Loucy (cell line): ENCODE measurements at regions not wholly inside any gene's neighbourhood (a gene's known extent, or its start where the extent isn't known, plus 50 kb on each side); places are given as distances from the start of the nearest gene placed in this dataset.

Experiments used
- H2AFZ ChIP-seq: fragments of 200-600 bp; sonication (generic); 2 replicates; pipeline ENCODE4 v1.6.0; 2016; ENCODE audit warnings: antibody characterized with exemption, mild to moderate bottlenecking, low read length, moderate library complexity
- H3F3A ChIP-seq: fragments of 200-600 bp; 2 replicates; pipeline ENCODE4 v1.6.0; 2016; ENCODE audit warnings: antibody characterized with exemption, low read depth, mild to moderate bottlenecking
- H3K27me3 ChIP-seq: fragments of 200-600 bp; sonication (generic); 2 replicates; pipeline ENCODE4 v1.6.1; 2014; ENCODE audit warnings: low read length, mild to moderate bottlenecking; ENCODE audit not compliant: insufficient read depth, poor library complexity, severe bottlenecking
- H3K36me3 ChIP-seq: fragments of 200-600 bp; sonication (generic); 2 replicates; pipeline ENCODE4 v1.6.1; 2016; ENCODE audit warnings: low read length; ENCODE audit not compliant: insufficient read depth
- H3K4me1 ChIP-seq: fragments of 200-600 bp; sonication (generic); 2 replicates; pipeline ENCODE4 v1.5.1; 2014; ENCODE audit warnings: low read length, mild to moderate bottlenecking; ENCODE audit not compliant: insufficient read depth, poor library complexity, severe bottlenecking
- H3K4me2 ChIP-seq: fragments of 200-600 bp; sonication (generic); 2 replicates; pipeline ENCODE4 v1.6.0; 2014; ENCODE audit warnings: antibody characterized with exemption, low read length, low read depth, mild to moderate bottlenecking; ENCODE audit not compliant: poor library complexity, severe bottlenecking
- H3K4me3 ChIP-seq: fragments of 200-600 bp; sonication (generic); 2 replicates; pipeline ENCODE4 v1.5.1; 2014; ENCODE audit warnings: low read length, mild to moderate bottlenecking, mixed read lengths; ENCODE audit not compliant: poor library complexity, severe bottlenecking
- H3K79me2 ChIP-seq: fragments of 200-600 bp; sonication (generic); 2 replicates; pipeline ENCODE4 v1.6.1; 2014; ENCODE audit warnings: low read length; ENCODE audit not compliant: insufficient read depth
- H3K9ac ChIP-seq: fragments of 200-600 bp; sonication (generic); 2 replicates; pipeline ENCODE4 v1.6.0; 2014; ENCODE audit warnings: mild to moderate bottlenecking, low read depth, low read length, moderate library complexity; ENCODE audit not compliant: poor library complexity, severe bottlenecking
- H3K9me2 ChIP-seq: fragments of 200-600 bp; sonication (generic); replicated peaks from 2 replicates; pipeline ENCODE4 v1.6.1; 2016; ENCODE audit warnings: low read depth, low read length, mixed read lengths
- H3K9me3 ChIP-seq: fragments of 200-600 bp; sonication (generic); 2 replicates; pipeline ENCODE4 v1.6.1; 2014; ENCODE audit warnings: mild to moderate bottlenecking, antibody characterized with exemption, low read length, low read depth; ENCODE audit not compliant: insufficient read depth
- H4K20me1 ChIP-seq: fragments of 200-600 bp; sonication (generic); 2 replicates; pipeline ENCODE4 v1.6.0; 2014; ENCODE audit warnings: antibody characterized with exemption, low read length, mild to moderate bottlenecking; ENCODE audit not compliant: insufficient read depth, poor library complexity, severe bottlenecking
- CTCF ChIP-seq: fragments of 200-600 bp; sonication (generic); conservative IDR thresholded peaks from 2 replicates; pipeline ENCODE4 v1.5.1; 2014; ENCODE audit warnings: mild to moderate bottlenecking, antibody characterized with exemption, low read length
- EZH2phosphoT487 ChIP-seq: fragments of 200-600 bp; IDR thresholded peaks from 2 replicates; pipeline ENCODE4 v1.6.1; 2018; ENCODE audit warnings: antibody characterized with exemption, mild to moderate bottlenecking, moderate library complexity, borderline replicate concordance

GRCh38 chrX:40420899-40421729 lies 159.7 kb upstream of the ATP6AP2 start:
- H3K4me1 ChIP-seq = peaks cover 4% of the 10 kb centered on the region
- no peak overlapping the region for H3K4me2 ChIP-seq
- no peaks in the 10 kb centered on the region for H3F3A ChIP-seq
- no peaks in the 10 kb centered on the region for H3K79me2 ChIP-seq
- H3K9ac ChIP-seq = no peak overlapping the region
- no peak overlapping the region for H3K4me3 ChIP-seq
- no peak overlapping the region for H2AFZ ChIP-seq
- no peaks in the 10 kb centered on the region for H3K27me3 ChIP-seq
- H3K9me3 ChIP-seq = no peaks in the 10 kb centered on the region
- TF ChIP-seq EZH2phosphoT487 = no peak
- no peak for TF ChIP-seq CTCF
- no peaks in the 10 kb centered on the region for H3K36me3 ChIP-seq
- no peaks in the 10 kb centered on the region for H4K20me1 ChIP-seq
- no peaks in the 10 kb centered on the region for H3K9me2 ChIP-seq

- H3K9ac ChIP-seq = no peak overlapping the region
- TF ChIP-seq CTCF (no peak), EZH2phosphoT487 (no peak)
- no peaks in the 10 kb centered on the region for H3K79me2 ChIP-seq
- H3K27me3 ChIP-seq = no peaks in the 10 kb centered on the region
- no peak overlapping the region for H2AFZ ChIP-seq
- H3K4me2 ChIP-seq = no peak overlapping the region
- no peaks in the 10 kb centered on the region for H3F3A ChIP-seq
- H3K4me1 ChIP-seq = peaks cover 4% of the 10 kb centered on the region
- H4K20me1 ChIP-seq = no peaks in the 10 kb centered on the region
- H3K4me3 ChIP-seq = no peak overlapping the region
- no peaks in the 10 kb centered on the region for H3K9me2 ChIP-seq
- H3K36me3 ChIP-seq = no peaks in the 10 kb centered on the region
- no peaks in the 10 kb centered on the region for H3K9me3 ChIP-seq
These were observed 162.0 kb upstream of the ATP6AP2 start for GRCh38 chrX:40418813-40419195.

- Histone ChIP-seq H3K36me3 (no peaks in the 10 kb centered on the region), H3K9me3 (no peaks in the 10 kb centered on the region), H3K4me2 (no peak overlapping the region), H3K9ac (no peak overlapping the region), H4K20me1 (no peaks in the 10 kb centered on the region), H3K4me3 (no peak overlapping the region), H2AFZ (no peak overlapping the region), H3K79me2 (no peaks in the 10 kb centered on the region), H3K4me1 (peaks cover 4% of the 10 kb centered on the region), H3F3A (no peaks in the 10 kb centered on the region), H3K27me3 (no peaks in the 10 kb centered on the region), H3K9me2 (no peaks in the 10 kb centered on the region)
- no peak for TF ChIP-seq EZH2phosphoT487
- no peak for TF ChIP-seq CTCF
These were observed 162.5 kb upstream of the ATP6AP2 start for GRCh38 chrX:40418146-40418812.
